ENCODE measurements at regions not wholly inside any gene's neighbourhood (a gene's known extent, or its start where the extent isn't known, plus 50 kb on each side); places are given as distances from the start of the nearest gene placed in this dataset.

DNA sequence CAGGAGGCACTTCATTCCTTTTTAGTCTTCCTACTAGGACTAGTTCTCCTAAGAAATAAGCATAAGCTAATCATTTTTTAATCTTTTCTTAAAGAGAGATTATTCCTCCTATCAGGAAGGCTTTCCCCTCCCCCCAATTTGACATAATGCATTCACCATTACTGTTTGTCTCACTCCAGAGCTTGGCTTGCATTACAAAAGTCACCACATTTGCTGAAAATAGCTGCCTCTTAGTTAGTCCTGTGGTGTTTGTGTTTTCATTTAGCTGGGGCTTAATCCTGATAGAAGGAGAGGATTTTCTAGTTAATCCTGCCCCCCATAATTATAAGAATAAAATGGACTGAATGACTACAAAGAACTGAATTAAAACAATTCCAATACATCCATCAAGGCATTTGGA, 307.1 kb upstream of the RRP15 start:
- TF ChIP-seq CTCF (IDR thresholded peaks at IDR 0.05) (no peak), POLR2A (IDR thresholded peaks at IDR 0.05) (no peak)

Data from body of pancreas (tissue), 4 donors.